Heart right ventricle (tissue), 16 donors: ENCODE measurements at regions not wholly inside any gene's neighbourhood (a gene's known extent, or its start where the extent isn't known, plus 50 kb on each side); places are given as distances from the start of the nearest gene placed in this dataset.
A peak's percentile ranks its signal among the peaks of the same experiment; 100 is the strongest.

Experiments
- ATAC-seq, 8 donors: fragments of 200-7000 bp; cut with Tn5 transposase; one replicate each; pipeline ENCODE4 v1.9.1; 2020; ENCODE audit warnings: mild to moderate bottlenecking in 8 of 8, moderate library complexity in 8 of 8, moderate number of reproducible peaks in 1 of 8
- DNase-seq, 2 donors: peaks; one replicate each; pipeline ENCODE4 v3.0.0-alpha.2; 2020
- H3K27ac ChIP-seq, 10 donors: fragments of 200-600 bp; sonication (generic) in 2 of 10; one replicate each; pipeline versions ENCODE4 v1.5.0 to v1.8.0; 2020 to 2022; ENCODE audit warnings: mild to moderate bottlenecking in 3 of 10
- H3K27me3 ChIP-seq, 7 donors: fragments of 200-600 bp; one replicate each; pipeline ENCODE4 v1.8.0; 2021 to 2022; ENCODE audit warnings: mild to moderate bottlenecking in 2 of 7
- H3K36me3 ChIP-seq, 9 donors: fragments of 200-600 bp; sonication (generic) in 1 of 9; one replicate each; pipeline versions ENCODE4 v1.5.0 to v1.8.0; 2020 to 2022; ENCODE audit warnings: mild to moderate bottlenecking in 2 of 9
- H3K4me1 ChIP-seq, 9 donors: fragments of 200-600 bp; sonication (generic) in 1 of 9; one replicate each; pipeline versions ENCODE4 v1.5.0 to v1.8.0; 2020 to 2022; ENCODE audit warnings: mild to moderate bottlenecking in 4 of 9
- H3K4me3 ChIP-seq, 10 donors: fragments of 200-600 bp; sonication (generic) in 2 of 10; one replicate each; pipeline versions ENCODE4 v1.5.0 to v1.8.0; 2020 to 2022; ENCODE audit warnings: mild to moderate bottlenecking in 7 of 10, moderate library complexity in 2 of 10
- H3K9me3 ChIP-seq, 11 donors: fragments of 200-600 bp in 10 of 11; sonication (generic) in 2 of 11; one replicate each; pipeline versions ENCODE4 v1.5.0 to v1.8.0; 2013 to 2022; ENCODE audit warnings: mild to moderate bottlenecking in 2 of 11, control low read depth in 1 of 11, moderate library complexity in 1 of 11
- WGBS, 2 donors: extraction: QIAGEN DNeasy Blood & Tissue Kit; methylation state at CpG; one replicate each; pipeline ENCODE4 v1.1.7; 2013; ENCODE audit warnings: inconsistent platforms in 1 of 2; 5-methylcytosine and 5-hydroxymethylcytosine counted together
- intact Hi-C, 10 donors: fragments of 100-400 bp; cut with DNase I; formaldehyde crosslinking; loops; one replicate each; pipeline versions ENCODE4 v1.11.1 to v1.14.2; 2022
- TF ChIP-seq, protein P1 (sequence below), 9 donors: fragments of 200-600 bp; sonication (generic) in 2 of 9; IDR thresholded peaks; one replicate each; pipeline versions ENCODE4 v1.5.0 to v1.8.0; 2021 to 2022; ENCODE audit warnings: antibody characterized with exemption in 9 of 9, mild to moderate bottlenecking in 5 of 9, moderate library complexity in 1 of 9
- donor health status: Arrhythmogenic right ventricular cardiomyopathy.
- donor health status: ischemic (EF 13 %, LVEDD 7.1; RV severe dilation, severe dysfunction).
- donor health status: healthy with polysubstance abuse.
- donor health status: DM: no; HTN: yes; CAD: no.
- donor health status: DM: no; HTN: no; CAD: no.
- donor health status: ischemic (EF 25% LVEDD 6.9; RV normal size, moderate dysfunction).
- donor health status: ischemic (EF 25% LVEDD 5.7; RV mildly dilated, moderate dysfunction).
- donor health status: healthy.
- donor health status: DM: yes; HTN: yes; CAD: no.
- donor health status: Ischemic cardiomyopathy.
- donor health status: ischemic (EF 35%, LVEDD 5.7; RV mildly dilated, moderate dysfunction).
- donor health status: nonischemic (EF 11% LVEDD 7.7; RV severe dilation, severe dysfunction).
- donor health status: DM: yes; HTN: yes; CAD: no.
- donor health status: PGD.
- donor health status: ischemic (EF 29% LVEDD 5.4; RV normal size, mild dysfunction).
- donor health status: nonischemic (EF 23%, LVEDD 6.1; RV moderate dilation, normal function).

DNA sequence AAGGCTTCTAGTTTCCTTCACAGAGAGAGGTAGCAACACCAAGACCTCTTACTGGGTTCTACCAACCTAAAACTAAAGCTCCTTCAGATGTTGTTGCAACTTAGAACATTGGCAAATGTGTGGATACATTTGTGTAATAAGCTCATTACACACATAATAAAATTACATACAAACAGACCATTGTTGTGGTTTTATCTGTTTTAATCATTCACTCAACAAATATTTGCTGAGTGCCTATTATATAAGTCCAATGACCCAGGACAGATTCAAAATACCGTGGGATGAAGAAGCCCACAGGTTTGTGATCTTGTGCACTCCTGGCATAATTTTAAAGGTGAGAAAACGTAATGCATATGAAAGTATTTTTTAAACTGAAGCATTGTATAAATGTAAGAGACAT, 160.4 kb upstream of the NPVF start:
- Histone ChIP-seq H3K9me3 (no peaks in the 10 kb centered on the region), H3K27ac (no peak overlapping the region), H3K36me3 (no peaks in the 10 kb centered on the region), H3K27me3 (peaks cover 0 to 10% (median 0%) of the 10 kb centered on the region in 7 donors), H3K4me3 (no peak overlapping the region), H3K4me1 (peaks cover 0 to 15% (median 3%) of the 10 kb centered on the region in 9 donors)
- WGBS, 2 donors, result 50 to 57% methylated on average over 2 of the region's 2 CpGs
- TF ChIP-seq, protein P1, sequence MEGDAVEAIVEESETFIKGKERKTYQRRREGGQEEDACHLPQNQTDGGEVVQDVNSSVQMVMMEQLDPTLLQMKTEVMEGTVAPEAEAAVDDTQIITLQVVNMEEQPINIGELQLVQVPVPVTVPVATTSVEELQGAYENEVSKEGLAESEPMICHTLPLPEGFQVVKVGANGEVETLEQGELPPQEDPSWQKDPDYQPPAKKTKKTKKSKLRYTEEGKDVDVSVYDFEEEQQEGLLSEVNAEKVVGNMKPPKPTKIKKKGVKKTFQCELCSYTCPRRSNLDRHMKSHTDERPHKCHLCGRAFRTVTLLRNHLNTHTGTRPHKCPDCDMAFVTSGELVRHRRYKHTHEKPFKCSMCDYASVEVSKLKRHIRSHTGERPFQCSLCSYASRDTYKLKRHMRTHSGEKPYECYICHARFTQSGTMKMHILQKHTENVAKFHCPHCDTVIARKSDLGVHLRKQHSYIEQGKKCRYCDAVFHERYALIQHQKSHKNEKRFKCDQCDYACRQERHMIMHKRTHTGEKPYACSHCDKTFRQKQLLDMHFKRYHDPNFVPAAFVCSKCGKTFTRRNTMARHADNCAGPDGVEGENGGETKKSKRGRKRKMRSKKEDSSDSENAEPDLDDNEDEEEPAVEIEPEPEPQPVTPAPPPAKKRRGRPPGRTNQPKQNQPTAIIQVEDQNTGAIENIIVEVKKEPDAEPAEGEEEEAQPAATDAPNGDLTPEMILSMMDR (IDR thresholded peaks at IDR 0.05), result no peak
- ATAC-seq (no peak), DNase-seq (no peak)
- intact Hi-C loops, result loop anchor here in 7 of 10 donors (1.0 to 5.0 kb wide), 5 partner anchors 128 to 174 kb away; no protein-coding TSS in a partner anchor

DNA sequence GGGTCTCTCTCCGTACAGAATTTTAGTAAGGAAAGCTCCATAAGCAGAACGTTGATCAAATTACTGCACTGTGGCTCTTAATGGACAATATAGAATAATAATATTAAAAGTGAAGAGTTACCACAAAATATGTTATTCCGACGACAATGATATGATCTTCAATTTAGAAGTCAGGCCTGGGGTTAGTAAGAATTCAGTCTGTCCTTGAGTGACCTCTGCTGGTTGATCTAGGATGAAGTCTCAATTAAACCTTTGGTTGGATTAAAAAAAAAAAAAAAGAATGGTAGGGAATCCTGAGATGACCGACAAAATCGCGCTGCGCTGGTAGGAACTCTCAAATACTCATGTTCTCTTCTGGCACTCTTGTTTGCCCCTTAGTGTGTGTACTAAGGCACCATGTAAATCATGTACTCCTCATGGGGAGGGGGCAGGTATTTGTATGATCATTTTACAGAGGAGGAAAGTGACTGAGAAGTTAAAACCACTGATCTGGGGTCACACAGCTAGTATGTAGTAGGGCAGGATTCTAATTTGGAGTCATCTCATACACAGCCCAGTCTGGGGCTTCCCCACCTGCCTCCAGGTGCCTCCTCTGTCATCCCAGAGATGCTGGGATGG, 161.3 kb upstream of the NPVF start:
- TF ChIP-seq, protein P1 (IDR thresholded peaks at IDR 0.05), result peak; percentile 9 to 70 (median 51)
- Histone ChIP-seq H3K36me3 (no peaks in the 10 kb centered on the region), H3K27ac (no peak overlapping the region), H3K27me3 (peaks cover 0 to 5% (median 0%) of the 10 kb centered on the region in 7 donors), H3K4me3 (no peak overlapping the region), H3K4me1 (peaks cover 0 to 18% (median 4%) of the 10 kb centered on the region in 9 donors), H3K9me3 (no peaks in the 10 kb centered on the region)
- ATAC-seq (peak in 6 of 8 donors; percentile 34 to 50 (median 36)), DNase-seq (peak in 1 of 2 donors; percentile 21)
- intact Hi-C loops, result loop anchor here (1.0 to 5.0 kb wide), 10 partner anchors 129 to 463 kb away; no protein-coding TSS in a partner anchor
- WGBS, 2 donors, result 18 to 21% methylated on average over 8 of the region's 8 CpGs

DNA sequence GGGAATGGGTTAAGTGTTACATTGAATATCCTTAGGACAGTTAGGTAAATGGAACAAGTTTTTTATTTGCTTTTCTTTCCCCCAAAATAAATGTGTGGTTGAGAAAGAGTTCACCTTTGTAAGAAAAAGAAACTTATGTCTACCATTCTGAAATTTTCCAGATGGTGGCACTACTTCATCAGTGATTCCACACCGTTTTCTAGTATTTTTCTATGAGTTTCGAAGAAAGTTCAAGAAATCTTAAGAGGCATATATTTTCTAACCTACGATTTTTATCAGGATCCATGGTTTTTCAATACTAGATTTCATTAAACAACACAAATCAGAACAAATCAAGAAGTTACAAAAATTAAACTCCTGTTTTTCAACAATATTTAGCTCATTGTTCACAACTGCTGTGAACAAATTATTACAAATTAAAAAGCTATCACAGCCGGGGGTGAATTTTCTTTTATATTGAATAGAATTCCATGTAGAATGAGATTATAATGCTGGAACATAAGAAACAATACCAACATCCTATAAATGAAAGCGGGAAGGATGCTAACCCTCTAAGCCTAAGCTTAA, 163.1 kb upstream of the NPVF start:
- Histone ChIP-seq H3K9me3 (no peaks in the 10 kb centered on the region), H3K27me3 (peaks cover 0 to 4% (median 0%) of the 10 kb centered on the region in 7 donors), H3K36me3 (no peaks in the 10 kb centered on the region), H3K4me1 (peaks cover 0 to 14% (median 0%) of the 10 kb centered on the region in 9 donors), H3K4me3 (no peak overlapping the region), H3K27ac (no peak overlapping the region)
- TF ChIP-seq, protein P1 (IDR thresholded peaks at IDR 0.05), result peak; percentile 21 to 66 (median 52)
- 40 to 46% methylated on average over 5 of the region's 5 CpGs for WGBS, 2 donors
- no peak for ATAC-seq
- no peak for DNase-seq
- intact Hi-C loops, result loop anchor here (1.0 to 5.0 kb wide), 9 partner anchors 131 to 461 kb away; no protein-coding TSS in a partner anchor

DNA sequence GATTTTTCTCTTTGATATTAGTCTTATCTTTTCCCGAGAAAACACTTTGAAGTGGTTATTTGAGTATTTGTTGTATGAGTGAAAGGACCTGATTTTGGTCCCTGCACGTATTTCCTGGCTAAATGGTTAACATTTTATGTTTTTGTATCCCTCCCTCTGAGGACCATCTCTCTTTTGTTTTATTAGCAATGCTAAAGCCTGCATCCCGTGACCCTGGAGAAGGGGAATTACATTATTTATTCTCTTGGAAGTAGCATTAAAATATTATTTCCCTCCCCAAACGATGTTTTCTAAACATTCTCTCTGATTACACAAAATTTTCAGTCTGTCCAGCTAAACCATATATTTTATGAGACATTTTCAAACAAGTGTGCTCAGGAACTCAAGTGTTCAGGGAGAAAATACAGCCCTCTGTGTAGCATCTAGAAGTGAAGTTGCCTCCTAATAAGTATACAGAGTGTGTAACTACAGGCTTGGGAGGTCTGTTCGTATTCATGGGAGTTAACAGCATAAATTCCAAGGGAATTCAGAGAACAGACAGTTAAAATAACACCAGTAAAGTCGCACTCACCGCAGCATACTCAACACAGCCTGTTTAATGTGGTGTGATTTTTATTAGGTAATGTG, 163.8 kb upstream of the NPVF start:
- 67 to 88% methylated on average over 7 of the region's 7 CpGs for WGBS, 2 donors
- DNase-seq (no peak), ATAC-seq (no peak)
- Histone ChIP-seq H3K36me3 (no peaks in the 10 kb centered on the region), H3K27ac (no peak overlapping the region), H3K4me1 (peaks cover 0 to 14% (median 0%) of the 10 kb centered on the region in 9 donors), H3K27me3 (peaks cover 0 to 4% (median 0%) of the 10 kb centered on the region in 7 donors), H3K4me3 (no peak overlapping the region), H3K9me3 (no peaks in the 10 kb centered on the region)
- intact Hi-C loops, result loop anchor here (1.0 to 5.0 kb wide), 10 partner anchors 131 to 461 kb away; no protein-coding TSS in a partner anchor
- TF ChIP-seq, protein P1 (IDR thresholded peaks at IDR 0.05), result no peak
